Sigmoid colon (tissue), 4 donors: ENCODE measurements at regions not wholly inside any gene's neighbourhood (a gene's known extent, or its start where the extent isn't known, plus 50 kb on each side); places are given as distances from the start of the nearest gene placed in this dataset.

Experiments
- EP300 ChIP-seq, 4 donors: sonication (generic); formaldehyde crosslinking; IDR thresholded peaks; one replicate each; pipeline ENCODE4 v1.6.1; 2017; ENCODE audit warnings: antibody characterized with exemption in 4 of 4
- TF ChIP-seq, protein P1 (sequence below), 4 experiments: fragments of 450-650 bp in 3 of 4; fragments of 200-600 bp in 1 of 4; IDR thresholded peaks; one replicate each; pipeline ENCODE4 v1.5.1; 2016 to 2019; ENCODE audit warnings: antibody characterized with exemption in 4 of 4, mild to moderate bottlenecking in 3 of 4, moderate library complexity in 2 of 4

DNA sequence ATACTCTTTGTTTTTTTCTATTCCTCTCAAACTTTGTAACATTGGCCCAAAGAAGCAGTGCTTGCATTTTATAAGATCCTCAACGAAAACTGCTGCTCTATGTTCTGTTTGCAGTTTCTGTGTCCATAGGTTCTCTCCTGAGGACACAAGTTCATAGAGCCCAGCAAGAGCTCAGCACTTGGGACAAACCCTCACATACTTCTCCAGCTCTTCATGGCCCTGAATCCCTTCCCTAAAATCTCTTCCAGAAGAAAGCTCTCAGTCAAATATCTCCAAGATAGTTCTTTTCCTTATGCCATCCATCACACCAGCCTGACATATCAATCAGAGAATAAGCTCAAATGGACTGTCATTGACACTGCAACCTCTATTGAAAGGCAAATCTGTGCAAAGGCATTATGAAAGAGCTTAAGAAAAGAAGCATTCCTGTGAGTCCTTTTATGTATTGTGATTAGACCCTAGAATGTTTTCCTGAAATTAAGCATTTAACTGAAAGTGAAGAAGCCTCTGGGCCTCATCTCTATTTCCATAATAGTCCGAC, 405.5 kb downstream of the ANKRD7 start:
- TF ChIP-seq, protein P1, sequence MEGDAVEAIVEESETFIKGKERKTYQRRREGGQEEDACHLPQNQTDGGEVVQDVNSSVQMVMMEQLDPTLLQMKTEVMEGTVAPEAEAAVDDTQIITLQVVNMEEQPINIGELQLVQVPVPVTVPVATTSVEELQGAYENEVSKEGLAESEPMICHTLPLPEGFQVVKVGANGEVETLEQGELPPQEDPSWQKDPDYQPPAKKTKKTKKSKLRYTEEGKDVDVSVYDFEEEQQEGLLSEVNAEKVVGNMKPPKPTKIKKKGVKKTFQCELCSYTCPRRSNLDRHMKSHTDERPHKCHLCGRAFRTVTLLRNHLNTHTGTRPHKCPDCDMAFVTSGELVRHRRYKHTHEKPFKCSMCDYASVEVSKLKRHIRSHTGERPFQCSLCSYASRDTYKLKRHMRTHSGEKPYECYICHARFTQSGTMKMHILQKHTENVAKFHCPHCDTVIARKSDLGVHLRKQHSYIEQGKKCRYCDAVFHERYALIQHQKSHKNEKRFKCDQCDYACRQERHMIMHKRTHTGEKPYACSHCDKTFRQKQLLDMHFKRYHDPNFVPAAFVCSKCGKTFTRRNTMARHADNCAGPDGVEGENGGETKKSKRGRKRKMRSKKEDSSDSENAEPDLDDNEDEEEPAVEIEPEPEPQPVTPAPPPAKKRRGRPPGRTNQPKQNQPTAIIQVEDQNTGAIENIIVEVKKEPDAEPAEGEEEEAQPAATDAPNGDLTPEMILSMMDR (IDR thresholded peaks at IDR 0.05) = no peak
- TF ChIP-seq EP300 (IDR thresholded peaks at IDR 0.05) = no peak
